Common myeloid progenitor, CD34-positive (primary cell): ENCODE measurements at regions not wholly inside any gene's neighbourhood (a gene's known extent, or its start where the extent isn't known, plus 50 kb on each side); places are given as distances from the start of the nearest gene placed in this dataset.
"Not testable (repeated sequence)": the region's sequence is repeated elsewhere in the genome, so short reads cannot be mapped to it uniquely, and the experiment has no call there.

Source experiments
- CTCF ChIA-PET: fragments of 350-600 bp; sonication (Branson Sonifier 250); formaldehyde crosslinking; loops from one replicate; lab custom pipeline; 2021; ENCODE audit warnings: antibody characterized with exemption; lab: Charles Lee
- POLR2A ChIA-PET: fragments of 350-600 bp; sonication (Branson Sonifier 250); formaldehyde crosslinking; loops from one replicate; lab custom pipeline; 2021; ENCODE audit warnings: antibody characterized with exemption; lab: Charles Lee
- DNase-seq, 3 donors: peaks; one replicate each; pipeline versions ENCODE4 v3.0.0 to v3.0.0-alpha.2; 2013
- H3K27ac ChIP-seq, 2 experiments: 1 replicate in 1 of 2; 2 replicates in 1 of 2; pipeline ENCODE4 v1.7.0; 2013; ENCODE audit warnings: inconsistent platforms in 2 of 2, low read length in 2 of 2, mild to moderate bottlenecking in 2 of 2, low read depth in 1 of 2, moderate library complexity in 1 of 2; ENCODE audit not compliant: severe bottlenecking in 2 of 2, insufficient read depth in 1 of 2, poor library complexity in 1 of 2
- H3K27me3 ChIP-seq, 5 experiments: replicated peaks in 2 of 5; 1 replicate in 3 of 5; 2 replicates in 2 of 5; pipeline versions ENCODE4 v1.6.1 to v1.7.0; 2013; ENCODE audit warnings: low read length in 4 of 5, mild to moderate bottlenecking in 2 of 5, moderate library complexity in 2 of 5, inconsistent platforms in 1 of 5; ENCODE audit not compliant: insufficient read depth in 5 of 5, control insufficient read depth in 4 of 5
- H3K36me3 ChIP-seq, 4 experiments: 1 replicate in 2 of 4; 2 replicates in 2 of 4; pipeline versions ENCODE4 v1.6.1 to v1.7.0; 2013; ENCODE audit warnings: low read length in 3 of 4, control low read depth in 1 of 4, mild to moderate bottlenecking in 1 of 4; ENCODE audit not compliant: control insufficient read depth in 4 of 4, insufficient read depth in 4 of 4
- H3K4me1 ChIP-seq, 4 experiments: 1 replicate in 3 of 4; 2 replicates in 1 of 4; pipeline versions ENCODE4 v1.6.1 to v1.7.1; 2013; ENCODE audit warnings: low read length in 3 of 4, mild to moderate bottlenecking in 3 of 4, control low read depth in 1 of 4, inconsistent platforms in 1 of 4, moderate library complexity in 1 of 4; ENCODE audit not compliant: control insufficient read depth in 4 of 4, insufficient read depth in 4 of 4; ENCODE audit errors: control extremely low read depth in 1 of 4
- H3K4me3 ChIP-seq, 7 experiments: 1 replicate in 4 of 7; 2 replicates in 3 of 7; pipeline versions ENCODE4 v1.5.1 to v1.7.0; 2013; ENCODE audit warnings: mild to moderate bottlenecking in 7 of 7, low read length in 6 of 7, moderate library complexity in 6 of 7, inconsistent platforms in 2 of 7, low read depth in 2 of 7, control low read depth in 1 of 7; ENCODE audit not compliant: insufficient read depth in 4 of 7, control insufficient read depth in 1 of 7; ENCODE audit errors: extremely low read depth in 1 of 7
- H3K9me3 ChIP-seq, 5 experiments: 1 replicate in 4 of 5; 2 replicates in 1 of 5; pipeline versions ENCODE4 v1.6.1 to v1.7.1; 2013; ENCODE audit warnings: low read length in 4 of 5, mild to moderate bottlenecking in 2 of 5, inconsistent platforms in 1 of 5, low read depth in 1 of 5, moderate library complexity in 1 of 5; ENCODE audit not compliant: control insufficient read depth in 4 of 5, insufficient read depth in 2 of 5; ENCODE audit errors: control extremely low read depth in 1 of 5
- WGBS: methylation state at CpG from one replicate; pipeline ENCODE4 v1.1.5; 2013; ENCODE audit not compliant: insufficient coverage; 5-methylcytosine and 5-hydroxymethylcytosine counted together

GRCh38 chr5:67896311-67896929 lies 319.1 kb upstream of the PIK3R1 start:
- CTCF ChIA-PET, result no interaction called here
- H3K36me3 ChIP-seq, result no peaks in the 10 kb centered on the region
- H3K27ac ChIP-seq, result no peak overlapping the region
- peak in 2 of 3 donors; percentile 35 to 52 for DNase-seq
- no peak overlapping the region for H3K4me3 ChIP-seq
- peaks cover 0 to 8% (median 1%) of the 10 kb centered on the region in 4 experiments for H3K4me1 ChIP-seq
- H3K27me3 ChIP-seq, result no peaks in the 10 kb centered on the region
- 17% methylated on average over 2 of the region's 3 CpGs for WGBS
- POLR2A ChIA-PET, result no interaction called here
- peaks cover 0 to 4% (median 0%) of the 10 kb centered on the region in 5 experiments for H3K9me3 ChIP-seq

- H3K4me3 ChIP-seq, H3K27me3 ChIP-seq, CTCF ChIA-PET, H3K4me1 ChIP-seq, POLR2A ChIA-PET, DNase-seq, H3K27ac ChIP-seq, H3K9me3 ChIP-seq, H3K36me3 ChIP-seq: not testable (repeated sequence)
- WGBS, result no CpG with 5 or more reads among the region's 15 CpGs
Observed at GRCh38 chr5:67889870-67890269, 325.7 kb upstream of the PIK3R1 start.

- Histone ChIP-seq H3K27ac (no peak overlapping the region), H3K36me3 (no peaks in the 10 kb centered on the region), H3K27me3 (no peaks in the 10 kb centered on the region), H3K4me3 (no peak overlapping the region), H3K4me1 (no peaks in the 10 kb centered on the region), H3K9me3 (no peaks in the 10 kb centered on the region)
- no CpG with 5 or more reads among the region's 1 CpG for WGBS
- peak in 2 of 3 donors; percentile 31 to 32 for DNase-seq
- CTCF ChIA-PET, result no interaction called here
- POLR2A ChIA-PET, result no interaction called here
Observed at GRCh38 chr5:67887748-67888161, 327.8 kb upstream of the PIK3R1 start.

- H3K4me1 ChIP-seq, result no peaks in the 10 kb centered on the region
- 71% methylated on average over 1 of the region's 1 CpG for WGBS
- ChIA-PET CTCF (no interaction called here), POLR2A (no interaction called here)
- no peak overlapping the region for H3K4me3 ChIP-seq
- no peaks in the 10 kb centered on the region for H3K36me3 ChIP-seq
- H3K27me3 ChIP-seq, result no peaks in the 10 kb centered on the region
- no peak for DNase-seq
- no peak overlapping the region for H3K27ac ChIP-seq
- no peaks in the 10 kb centered on the region for H3K9me3 ChIP-seq
Observed at GRCh38 chr5:67886761-67887160, 328.8 kb upstream of the PIK3R1 start.

- H3K36me3 ChIP-seq, result no peaks in the 10 kb centered on the region
- DNase-seq, result no peak
- WGBS, result 100% methylated on average over 2 of the region's 2 CpGs
- H3K4me3 ChIP-seq, result no peak overlapping the region
- no peaks in the 10 kb centered on the region for H3K4me1 ChIP-seq
- H3K27ac ChIP-seq, result no peak overlapping the region
- H3K9me3 ChIP-seq, result no peaks in the 10 kb centered on the region
- POLR2A ChIA-PET, result no interaction called here
- CTCF ChIA-PET, result no interaction called here
- no peaks in the 10 kb centered on the region for H3K27me3 ChIP-seq
Observed at GRCh38 chr5:67880876-67881275, 334.7 kb upstream of the PIK3R1 start.

- Histone ChIP-seq H3K4me1 (no peaks in the 10 kb centered on the region), H3K4me3 (no peak overlapping the region), H3K27me3 (no peaks in the 10 kb centered on the region), H3K36me3 (no peaks in the 10 kb centered on the region), H3K9me3 (no peaks in the 10 kb centered on the region), H3K27ac (no peak overlapping the region)
- ChIA-PET CTCF (no interaction called here), POLR2A (no interaction called here)
- 94% methylated on average over 2 of the region's 2 CpGs for WGBS
- DNase-seq, result no peak
Observed at GRCh38 chr5:67880511-67880805, 335.1 kb upstream of the PIK3R1 start.

- no peaks in the 10 kb centered on the region for H3K36me3 ChIP-seq
- H3K9me3 ChIP-seq, result no peaks in the 10 kb centered on the region
- 90% methylated on average over 2 of the region's 4 CpGs for WGBS
- no peak for DNase-seq
- CTCF ChIA-PET, result interaction anchor here (1.0 kb wide), 1 partner anchor 38 kb away, joined by 4 read pairs; no protein-coding TSS in a partner anchor
- no peak overlapping the region for H3K27ac ChIP-seq
- POLR2A ChIA-PET, result no interaction called here
- no peaks in the 10 kb centered on the region for H3K27me3 ChIP-seq
- H3K4me1 ChIP-seq, result no peaks in the 10 kb centered on the region
- H3K4me3 ChIP-seq, result no peak overlapping the region
Observed at GRCh38 chr5:67879620-67880510, 335.7 kb upstream of the PIK3R1 start.
